ENCODE measurements at regions not wholly inside any gene's neighbourhood (a gene's known extent, or its start where the extent isn't known, plus 50 kb on each side); places are given as distances from the start of the nearest gene placed in this dataset.

DNA sequence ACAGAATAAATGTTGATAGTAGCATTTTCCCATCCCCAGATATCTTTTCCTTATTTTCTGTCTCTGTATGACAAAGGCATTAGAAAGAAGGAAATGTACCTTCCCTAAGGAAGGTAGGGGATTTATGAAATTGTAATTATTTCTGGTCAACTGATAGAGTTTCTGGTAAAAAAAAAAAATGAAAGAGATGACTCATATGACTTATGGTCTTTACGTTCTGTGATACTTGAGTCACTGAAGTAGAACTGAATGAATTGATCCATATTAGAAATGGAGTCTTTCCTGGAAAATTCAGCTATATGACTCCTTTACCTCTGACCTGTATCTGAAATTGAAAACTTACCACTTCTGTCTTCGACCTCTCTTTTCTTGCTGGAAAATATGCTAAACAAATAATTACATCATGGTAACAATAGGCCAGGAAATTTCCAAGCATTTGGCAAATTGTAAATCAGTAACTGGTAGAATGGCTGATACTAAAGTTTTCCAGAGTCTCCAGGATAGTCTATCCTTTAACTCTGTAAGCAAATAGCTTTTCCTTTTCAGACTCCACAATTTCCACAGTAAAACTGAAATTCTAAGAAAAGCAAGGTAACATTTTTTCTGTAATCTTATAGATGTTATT, 364.3 kb upstream of the PTBP2 start:
- Histone ChIP-seq H3K9me3 (ENCODE audit: control insufficient read depth in 4 of 4, low read length in 3 of 4) (no peaks in the 10 kb centered on the region), H3K27me3 (ENCODE audit: control insufficient read depth in 4 of 4, insufficient read depth in 4 of 4, low read length in 3 of 4) (no peaks in the 10 kb centered on the region), H3K4me1 (ENCODE audit: control insufficient read depth in 4 of 4, insufficient read depth in 4 of 4, low read length in 3 of 4) (no peaks in the 10 kb centered on the region), H3K27ac (ENCODE audit: low read depth in 1 of 2, low read length in 2 of 2) (no peak overlapping the region), H3K36me3 (ENCODE audit: control insufficient read depth in 4 of 4, insufficient read depth in 3 of 4, low read depth in 1 of 4, low read length in 3 of 4) (no peaks in the 10 kb centered on the region), H3K4me3 (ENCODE audit: low read depth in 1 of 3, low read length in 3 of 3) (no peak overlapping the region), H3K9ac (ENCODE audit: low read depth in 1 of 2, low read length in 2 of 2) (no peak overlapping the region)
- TF ChIP-seq MAX (IDR thresholded peaks at IDR 0.05) (no peak), JUND (IDR thresholded peaks at IDR 0.05) (no peak), HNF4A (conservative IDR thresholded peaks at IDR 0.05) (no peak), GABPA (IDR thresholded peaks at IDR 0.05 in 1 of 2, conservative IDR thresholded peaks at IDR 0.05 in 1 of 2) (no peak), EGR1 (IDR thresholded peaks at IDR 0.05; ENCODE audit: low read depth in 2 of 2) (no peak), TAF1 (conservative IDR thresholded peaks at IDR 0.05) (no peak), SP1 (IDR thresholded peaks at IDR 0.05) (no peak), CTCF (IDR thresholded peaks at IDR 0.05; ENCODE audit: low read depth, low read length, missing input control) (no peak), HNF4G (IDR thresholded peaks at IDR 0.05) (no peak), FOXA1 (IDR thresholded peaks at IDR 0.05) (no peak), FOXA2 (IDR thresholded peaks at IDR 0.05) (no peak), RXRA (IDR thresholded peaks at IDR 0.05) (no peak)
- TF ChIP-seq, protein P1, sequence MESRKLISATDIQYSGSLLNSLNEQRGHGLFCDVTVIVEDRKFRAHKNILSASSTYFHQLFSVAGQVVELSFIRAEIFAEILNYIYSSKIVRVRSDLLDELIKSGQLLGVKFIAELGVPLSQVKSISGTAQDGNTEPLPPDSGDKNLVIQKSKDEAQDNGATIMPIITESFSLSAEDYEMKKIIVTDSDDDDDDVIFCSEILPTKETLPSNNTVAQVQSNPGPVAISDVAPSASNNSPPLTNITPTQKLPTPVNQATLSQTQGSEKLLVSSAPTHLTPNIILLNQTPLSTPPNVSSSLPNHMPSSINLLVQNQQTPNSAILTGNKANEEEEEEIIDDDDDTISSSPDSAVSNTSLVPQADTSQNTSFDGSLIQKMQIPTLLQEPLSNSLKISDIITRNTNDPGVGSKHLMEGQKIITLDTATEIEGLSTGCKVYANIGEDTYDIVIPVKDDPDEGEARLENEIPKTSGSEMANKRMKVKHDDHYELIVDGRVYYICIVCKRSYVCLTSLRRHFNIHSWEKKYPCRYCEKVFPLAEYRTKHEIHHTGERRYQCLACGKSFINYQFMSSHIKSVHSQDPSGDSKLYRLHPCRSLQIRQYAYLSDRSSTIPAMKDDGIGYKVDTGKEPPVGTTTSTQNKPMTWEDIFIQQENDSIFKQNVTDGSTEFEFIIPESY (IDR thresholded peaks at IDR 0.05) = no peak
- TF ChIP-seq, protein P2, sequence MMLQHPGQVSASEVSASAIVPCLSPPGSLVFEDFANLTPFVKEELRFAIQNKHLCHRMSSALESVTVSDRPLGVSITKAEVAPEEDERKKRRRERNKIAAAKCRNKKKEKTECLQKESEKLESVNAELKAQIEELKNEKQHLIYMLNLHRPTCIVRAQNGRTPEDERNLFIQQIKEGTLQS (IDR thresholded peaks at IDR 0.05) = no peak
- TF ChIP-seq, protein P3, sequence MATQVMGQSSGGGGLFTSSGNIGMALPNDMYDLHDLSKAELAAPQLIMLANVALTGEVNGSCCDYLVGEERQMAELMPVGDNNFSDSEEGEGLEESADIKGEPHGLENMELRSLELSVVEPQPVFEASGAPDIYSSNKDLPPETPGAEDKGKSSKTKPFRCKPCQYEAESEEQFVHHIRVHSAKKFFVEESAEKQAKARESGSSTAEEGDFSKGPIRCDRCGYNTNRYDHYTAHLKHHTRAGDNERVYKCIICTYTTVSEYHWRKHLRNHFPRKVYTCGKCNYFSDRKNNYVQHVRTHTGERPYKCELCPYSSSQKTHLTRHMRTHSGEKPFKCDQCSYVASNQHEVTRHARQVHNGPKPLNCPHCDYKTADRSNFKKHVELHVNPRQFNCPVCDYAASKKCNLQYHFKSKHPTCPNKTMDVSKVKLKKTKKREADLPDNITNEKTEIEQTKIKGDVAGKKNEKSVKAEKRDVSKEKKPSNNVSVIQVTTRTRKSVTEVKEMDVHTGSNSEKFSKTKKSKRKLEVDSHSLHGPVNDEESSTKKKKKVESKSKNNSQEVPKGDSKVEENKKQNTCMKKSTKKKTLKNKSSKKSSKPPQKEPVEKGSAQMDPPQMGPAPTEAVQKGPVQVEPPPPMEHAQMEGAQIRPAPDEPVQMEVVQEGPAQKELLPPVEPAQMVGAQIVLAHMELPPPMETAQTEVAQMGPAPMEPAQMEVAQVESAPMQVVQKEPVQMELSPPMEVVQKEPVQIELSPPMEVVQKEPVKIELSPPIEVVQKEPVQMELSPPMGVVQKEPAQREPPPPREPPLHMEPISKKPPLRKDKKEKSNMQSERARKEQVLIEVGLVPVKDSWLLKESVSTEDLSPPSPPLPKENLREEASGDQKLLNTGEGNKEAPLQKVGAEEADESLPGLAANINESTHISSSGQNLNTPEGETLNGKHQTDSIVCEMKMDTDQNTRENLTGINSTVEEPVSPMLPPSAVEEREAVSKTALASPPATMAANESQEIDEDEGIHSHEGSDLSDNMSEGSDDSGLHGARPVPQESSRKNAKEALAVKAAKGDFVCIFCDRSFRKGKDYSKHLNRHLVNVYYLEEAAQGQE (IDR thresholded peaks at IDR 0.05) = no peak
- no peak for DNase-seq (ENCODE audit: low spot score)
- 84% methylated on average over 2 of the region's 2 CpGs for WGBS

DNA sequence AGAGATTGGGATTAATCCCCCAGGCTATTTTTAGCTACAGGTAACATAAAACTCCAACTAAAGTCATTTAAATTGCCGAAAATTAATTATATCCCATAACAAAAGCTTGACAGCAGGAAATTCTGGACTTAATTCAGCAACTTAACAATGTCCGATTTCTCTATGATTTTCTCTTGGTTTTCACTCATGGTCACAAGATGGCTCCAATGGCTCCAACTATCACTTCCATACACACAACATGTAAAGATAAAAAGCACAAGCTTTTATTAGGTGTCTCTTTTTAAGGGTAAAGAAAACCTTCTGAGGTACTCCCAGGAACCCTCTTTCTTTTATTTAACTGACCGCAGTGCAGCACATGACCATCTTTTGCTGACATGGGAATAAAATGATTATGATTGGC, 363.5 kb upstream of the PTBP2 start:
- no peak overlapping the region for H3K4me3 ChIP-seq (ENCODE audit: low read depth in 1 of 3, low read length in 3 of 3)
- WGBS = 94% methylated on average over 3 of the region's 3 CpGs
- H3K27me3 ChIP-seq (ENCODE audit: control insufficient read depth in 4 of 4, insufficient read depth in 4 of 4, low read length in 3 of 4) = no peaks in the 10 kb centered on the region
- no peaks in the 10 kb centered on the region for H3K36me3 ChIP-seq (ENCODE audit: control insufficient read depth in 4 of 4, insufficient read depth in 3 of 4, low read depth in 1 of 4, low read length in 3 of 4)
- no peak for DNase-seq (ENCODE audit: low spot score)
- no peak overlapping the region for H3K9ac ChIP-seq (ENCODE audit: low read depth in 1 of 2, low read length in 2 of 2)
- no peaks in the 10 kb centered on the region for H3K9me3 ChIP-seq (ENCODE audit: control insufficient read depth in 4 of 4, low read length in 3 of 4)
- H3K4me1 ChIP-seq (ENCODE audit: control insufficient read depth in 4 of 4, insufficient read depth in 4 of 4, low read length in 3 of 4) = no peaks in the 10 kb centered on the region
- no peak overlapping the region for H3K27ac ChIP-seq (ENCODE audit: low read depth in 1 of 2, low read length in 2 of 2)
- TF ChIP-seq GABPA (IDR thresholded peaks at IDR 0.05 in 1 of 2, conservative IDR thresholded peaks at IDR 0.05 in 1 of 2) (no peak), RAD21 (IDR thresholded peaks at IDR 0.05) (no peak), JUND (IDR thresholded peaks at IDR 0.05) (no peak), HNF4A (conservative IDR thresholded peaks at IDR 0.05) (no peak), NR2F2 (IDR thresholded peaks at IDR 0.05) (no peak), FOXA2 (IDR thresholded peaks at IDR 0.05) (no peak), FOXA1 (IDR thresholded peaks at IDR 0.05) (no peak), RXRA (IDR thresholded peaks at IDR 0.05) (no peak), SP1 (IDR thresholded peaks at IDR 0.05) (no peak), YY1 (IDR thresholded peaks at IDR 0.05) (no peak)
- TF ChIP-seq, protein P3 (IDR thresholded peaks at IDR 0.05) = no peak
- TF ChIP-seq, protein P1 (IDR thresholded peaks at IDR 0.05) = no peak

Measured in liver (tissue), 8 donors.